GM12878 (cell line): ENCODE measurements at regions not wholly inside any gene's neighbourhood (a gene's known extent, or its start where the extent isn't known, plus 50 kb on each side); places are given as distances from the start of the nearest gene placed in this dataset.

Experiments used
- ATAC-seq: fragments of 200-7000 bp; cut with Tn5 transposase; 3 replicates; pipeline ENCODE4 v1.9.1; 2020; ENCODE audit warnings: mild to moderate bottlenecking, moderate library complexity
- BruUV-seq: library from RNA; stranded (reverse); fragments of 400-500 nt; replicated peaks from 2 replicates; lab custom pipeline; 2021; lab: Mats Ljungman, UMichigan
- CTCF ChIA-PET: fragments of 300-600 bp; sonication (Branson Sonifier 250); formaldehyde crosslinking; extraction: SDS; loops from one replicate; lab custom pipeline; 2021; ENCODE audit warnings: inconsistent platforms; lab: Yijun Ruan, JAX
- POLR2A ChIA-PET: fragments of 350-600 bp; formaldehyde crosslinking; extraction: SDS; loops from one replicate; lab custom pipeline; 2021; ENCODE audit warnings: inconsistent platforms; lab: Charles Lee
- RAD21 ChIA-PET: fragments of 300-600 bp; sonication (Branson Sonifier 250); formaldehyde crosslinking; loops from one replicate; lab custom pipeline; 2023; ENCODE audit warnings: antibody characterized with exemption; ENCODE audit not compliant: unreplicated experiment; lab: Charles Lee
- SMC1A ChIA-PET: fragments of 300-600 bp; sonication (Branson Sonifier 250); formaldehyde crosslinking; loops from one replicate; lab custom pipeline; 2023; ENCODE audit not compliant: unreplicated experiment, uncharacterized antibody; lab: Charles Lee
- DNase-seq: peaks from one replicate; pipeline ENCODE4 v3.0.0-alpha.2; 2011; ENCODE audit warnings: low read depth, low spot score
- FAIRE-seq: peaks from 3 replicates; lab custom pipeline; 2011; peaks lifted over from hg19 to GRCh38; lab: Jason Lieb, UNC
- H2AFZ ChIP-seq: 2 replicates; pipeline ENCODE4 v1.6.0; 2011; ENCODE audit warnings: low read depth, low read length, control low read depth; ENCODE audit not compliant: control insufficient read depth
- H3K27ac ChIP-seq: 2 replicates; pipeline ENCODE4 v1.5.1; 2011; ENCODE audit warnings: control low read depth; ENCODE audit not compliant: control insufficient read depth, insufficient read depth
- H3K27me3 ChIP-seq, 2 experiments: replicated peaks in 1 of 2; 2 replicates each; pipeline versions ENCODE4 v1.6.0 to v1.6.1; 2011; ENCODE audit warnings: low read length in 1 of 2; ENCODE audit not compliant: control insufficient read depth in 2 of 2, insufficient read depth in 2 of 2
- H3K36me3 ChIP-seq, 2 experiments: 2 replicates each; pipeline ENCODE4 v1.5.1; 2011; ENCODE audit warnings: low read length in 1 of 2; ENCODE audit not compliant: control insufficient read depth in 2 of 2, insufficient read depth in 2 of 2
- H3K4me1 ChIP-seq: 2 replicates; pipeline ENCODE4 v1.6.1; 2011; ENCODE audit warnings: mild to moderate bottlenecking, low read length, moderate library complexity, mixed read lengths; ENCODE audit not compliant: control insufficient read depth, insufficient read depth
- H3K4me2 ChIP-seq: 2 replicates; pipeline ENCODE4 v1.6.0; 2011; ENCODE audit warnings: control low read depth; ENCODE audit not compliant: control insufficient read depth, insufficient read depth
- H3K4me3 ChIP-seq: fragments of 200-600 bp; sonication (generic); 2 replicates; pipeline ENCODE4 v1.5.1; 2016
- H3K79me2 ChIP-seq: 2 replicates; pipeline ENCODE4 v1.6.0; 2011; ENCODE audit warnings: low read length; ENCODE audit not compliant: control insufficient read depth, insufficient read depth
- H3K9ac ChIP-seq: 2 replicates; pipeline ENCODE4 v1.8.0; 2011; ENCODE audit warnings: low read length, control low read depth, mixed read lengths; ENCODE audit not compliant: control insufficient read depth, insufficient read depth
- H3K9me3 ChIP-seq: replicated peaks from 3 replicates; pipeline ENCODE4 v1.5.1; 2011; ENCODE audit warnings: mild to moderate bottlenecking, low read length; ENCODE audit not compliant: control insufficient read depth, insufficient read depth
- H4K20me1 ChIP-seq: 2 replicates; pipeline ENCODE4 v1.6.0; 2011; ENCODE audit not compliant: control insufficient read depth, insufficient read depth
- ATF7 ChIP-seq: fragments of 450-650 bp; IDR thresholded peaks from 2 replicates; pipeline ENCODE4 v1.6.1; 2016; ENCODE audit warnings: low read depth, mild to moderate bottlenecking
- CBFB ChIP-seq: IDR thresholded peaks from 2 replicates; pipeline ENCODE4 v1.6.1; 2016; ENCODE audit warnings: antibody characterized with exemption, low read depth
- CEBPB ChIP-seq, 2 experiments: fragments of 150-350 bp in 1 of 2; IDR thresholded peaks; 2 replicates each; pipeline ENCODE4 v1.6.1; 2012 to 2014; ENCODE audit warnings: low read depth in 2 of 2, low read length in 2 of 2, borderline replicate concordance in 1 of 2, inconsistent platforms in 1 of 2
- EED ChIP-seq: sonication (generic); IDR thresholded peaks from 2 replicates; pipeline ENCODE4 v1.6.1; 2016; ENCODE audit warnings: antibody characterized with exemption, low read depth
- EP300 ChIP-seq, 2 experiments: fragments of 150-350 bp in 1 of 2; IDR thresholded peaks; 2 replicates each; pipeline ENCODE4 v1.6.1; 2011 to 2012; ENCODE audit warnings: low read depth in 2 of 2, low read length in 2 of 2, borderline replicate concordance in 1 of 2, improper control_type of control experiment in 1 of 2, inconsistent platforms in 1 of 2; ENCODE audit not compliant: control insufficient read depth in 1 of 2
- JUND ChIP-seq: IDR thresholded peaks from 2 replicates; pipeline ENCODE4 v1.6.1; 2012; ENCODE audit warnings: low read depth, mild to moderate bottlenecking, low read length, improper control_type of control experiment, moderate library complexity
- NFXL1 ChIP-seq: fragments of 450-650 bp; IDR thresholded peaks from 2 replicates; pipeline ENCODE4 v1.6.1; 2017; ENCODE audit warnings: antibody characterized with exemption, mild to moderate bottlenecking, borderline replicate concordance
- NR2C1 ChIP-seq: fragments of 450-650 bp; IDR thresholded peaks from 2 replicates; pipeline ENCODE4 v1.6.1; 2017; ENCODE audit warnings: antibody characterized with exemption, mild to moderate bottlenecking, moderate library complexity
- NR2C2 ChIP-seq: IDR thresholded peaks from 2 replicates; pipeline ENCODE4 v1.6.1; 2011; ENCODE audit warnings: borderline replicate concordance, low read depth; ENCODE audit not compliant: control insufficient read depth, insufficient read length
- POLR2A ChIP-seq: IDR thresholded peaks from 2 replicates; pipeline ENCODE4 v1.6.1; 2011; ENCODE audit warnings: low read depth, mild to moderate bottlenecking, low read length
- SMAD1 ChIP-seq: fragments of 450-650 bp; IDR thresholded peaks from 2 replicates; pipeline ENCODE4 v1.6.1; 2018; ENCODE audit warnings: mild to moderate bottlenecking, low read depth; ENCODE audit not compliant: partially characterized antibody
- SMC3 ChIP-seq: IDR thresholded peaks from 2 replicates; pipeline ENCODE4 v1.6.1; 2011; ENCODE audit warnings: low read length, improper control_type of control experiment, borderline replicate concordance
- SPI1 ChIP-seq: IDR thresholded peaks from 2 replicates; pipeline ENCODE4 v1.6.1; 2011; ENCODE audit warnings: low read depth, mild to moderate bottlenecking, low read length, moderate library complexity, borderline replicate concordance; ENCODE audit not compliant: insufficient read depth
- USF2 ChIP-seq: IDR thresholded peaks from 2 replicates; pipeline ENCODE4 v1.6.1; 2011; ENCODE audit warnings: low read depth, low read length, improper control_type of control experiment, borderline replicate concordance
- ZNF24 ChIP-seq: fragments of 450-650 bp; IDR thresholded peaks from 2 replicates; pipeline ENCODE4 v1.6.1; 2017; ENCODE audit warnings: antibody characterized with exemption, mild to moderate bottlenecking
- ZNF622 ChIP-seq: fragments of 450-650 bp; IDR thresholded peaks from 2 replicates; pipeline ENCODE4 v1.6.1; 2017; ENCODE audit warnings: mild to moderate bottlenecking, inconsistent platforms
- WGBS: methylation state at CpG from one replicate; pipeline ENCODE4 v1.1.6; 2016; ENCODE audit warnings: low lambda C conversion rate; ENCODE audit not compliant: insufficient replicate concordance, insufficient coverage; ENCODE audit errors: missing lambda C conversion rate; 5-methylcytosine and 5-hydroxymethylcytosine counted together
- in situ Hi-C: fragments of 300-500 bp; cut with MboI; formaldehyde crosslinking; loops from 9 replicates; pipeline ENCODE4 v1.14.3; 2018; ENCODE audit warnings: mixed read lengths
- intact Hi-C: fragments of 100-400 bp; cut with micrococcal nuclease; formaldehyde crosslinking; loops from one replicate; pipeline ENCODE4 v1.14.2; 2022; ENCODE audit not compliant: unreplicated experiment

GRCh38 chr15:97679106-97679688 lies 281.3 kb upstream of the ARRDC4 start:
- in situ Hi-C loops = no loop called here
- no peak for ATAC-seq
- BruUV-seq = no TSS peak
- TF ChIP-seq SMC3 (no peak), ATF7 (no peak), NR2C2 (no peak), USF2 (no peak), JUND (no peak), EED (no peak), SMAD1 (no peak), CBFB (no peak), ZNF24 (no peak), CEBPB (IDR thresholded peaks at IDR 0.05; ENCODE audit: borderline replicate concordance in 1 of 2, low read depth in 2 of 2, low read length in 2 of 2) (no peak), POLR2A (no peak), EP300 (IDR thresholded peaks at IDR 0.05; ENCODE audit: borderline replicate concordance in 1 of 2, control insufficient read depth in 1 of 2, low read depth in 2 of 2, low read length in 2 of 2) (no peak), SPI1 (no peak), ZNF622 (no peak), NR2C1 (no peak), NFXL1 (no peak)
- TF ChIP-seq, all 136 proteins: peak for 0
- ChIA-PET SMC1A (interaction anchor here (1.2 to 1.3 kb wide), 2 partner anchors 10 to 12 kb away, joined by 3 read pairs; no protein-coding TSS in a partner anchor), CTCF (no interaction called here), RAD21 (no interaction called here), POLR2A (no interaction called here)
- no peaks in the 10 kb centered on the region for H3K36me3 ChIP-seq
- no peak overlapping the region for H3K4me3 ChIP-seq
- H3K79me2 ChIP-seq = no peaks in the 10 kb centered on the region
- H3K9me3 ChIP-seq = no peaks in the 10 kb centered on the region
- no peak overlapping the region for H2AFZ ChIP-seq
- DNase-seq = no peak
- no peaks in the 10 kb centered on the region for H4K20me1 ChIP-seq
- no peak overlapping the region for H3K4me2 ChIP-seq
- WGBS = 36% methylated on average over 6 of the region's 6 CpGs
- H3K27me3 ChIP-seq = no peaks in the 10 kb centered on the region
- intact Hi-C loops = no loop called here
- no peak overlapping the region for H3K9ac ChIP-seq
- no peak for FAIRE-seq
- H3K27ac ChIP-seq = no peak overlapping the region
- no peaks in the 10 kb centered on the region for H3K4me1 ChIP-seq
